K562 (cell line): ENCODE measurements at regions not wholly inside any gene's neighbourhood (a gene's known extent, or its start where the extent isn't known, plus 50 kb on each side); places are given as distances from the start of the nearest gene placed in this dataset.

Experiments used
- ATAC-seq: fragments of 200-7000 bp; cut with Tn5 transposase; 3 replicates; pipeline ENCODE4 v1.9.1; 2020; ENCODE audit warnings: moderate library complexity
- BruUV-seq: library from RNA; stranded (reverse); fragments of 400-500 nt; replicated peaks from 2 replicates; lab custom pipeline; 2021; lab: Mats Ljungman, UMichigan
- CTCF ChIA-PET: fragments of 300-600 bp; formaldehyde crosslinking; extraction: SDS; loops from one replicate; lab custom pipeline; 2021; ENCODE audit warnings: low intra/inter-chr PET ratio; lab: Yijun Ruan, JAX
- POLR2A ChIA-PET: fragments of 300-600, 350-650 bp; sonication (Branson Sonifier 250); formaldehyde crosslinking; extraction: SDS; loops from one replicate; lab custom pipeline; 2021; ENCODE audit warnings: antibody characterized with exemption, inconsistent platforms; lab: Yijun Ruan, JAX
- DNase-seq, 4 experiments: peaks; one replicate each; pipeline versions ENCODE4 v3.0.0 to v3.0.0-alpha.2; 2011 to 2018; ENCODE audit warnings: low spot score in 3 of 4, mixed read lengths in 3 of 4; ENCODE audit errors: extremely low read depth in 1 of 4
- FAIRE-seq: peaks from 2 replicates; lab custom pipeline; 2011; peaks lifted over from hg19 to GRCh38; lab: Jason Lieb, UNC
- H2AFZ ChIP-seq: 2 replicates; pipeline ENCODE4 v1.6.0; 2011; ENCODE audit warnings: low read depth, low read length, control low read depth, inconsistent platforms
- H3K27ac ChIP-seq: fragments of 200-600 bp; 3 replicates; pipeline ENCODE4 v1.8.0; 2011; ENCODE audit warnings: low read depth, mild to moderate bottlenecking, control low read depth, inconsistent platforms, low read length, moderate library complexity, mixed read lengths; ENCODE audit errors: extremely low read depth
- H3K27me3 ChIP-seq, 2 experiments: fragments of 300-600 bp in 1 of 2; 2 replicates in 1 of 2; 3 replicates in 1 of 2; pipeline versions ENCODE4 v1.6.0 to v1.8.0; 2011; ENCODE audit warnings: inconsistent platforms in 2 of 2, low read length in 2 of 2, mild to moderate bottlenecking in 1 of 2, mixed read lengths in 1 of 2, moderate library complexity in 1 of 2; ENCODE audit not compliant: control insufficient read depth in 2 of 2, insufficient read depth in 2 of 2
- H3K36me3 ChIP-seq: fragments of 300-600 bp; 3 replicates; pipeline ENCODE4 v1.8.0; 2011; ENCODE audit warnings: mild to moderate bottlenecking, low read length, inconsistent platforms; ENCODE audit not compliant: control insufficient read depth, insufficient read depth
- H3K4me1 ChIP-seq, 2 experiments: fragments of 200-600 bp in 1 of 2; replicated peaks in 1 of 2; 2 replicates in 1 of 2; 3 replicates in 1 of 2; pipeline versions ENCODE4 v1.5.1 to v1.8.0; 2011; ENCODE audit warnings: inconsistent platforms in 2 of 2, low read length in 2 of 2, mild to moderate bottlenecking in 1 of 2, mixed read lengths in 1 of 2, moderate library complexity in 1 of 2; ENCODE audit not compliant: control insufficient read depth in 2 of 2, insufficient read depth in 2 of 2
- H3K4me2 ChIP-seq: 2 replicates; pipeline ENCODE4 v1.6.1; 2011; ENCODE audit warnings: low read length, control low read depth, inconsistent platforms, mixed read lengths; ENCODE audit not compliant: insufficient read depth
- H3K4me3 ChIP-seq: fragments of 200-600 bp; sonication (generic), shearing (Covaris generic); 2 replicates; pipeline ENCODE4 v1.5.1; 2016; ENCODE audit warnings: control low read depth, inconsistent platforms
- H3K79me2 ChIP-seq: fragments of 200-600 bp; 3 replicates; pipeline ENCODE4 v1.8.0; 2011; ENCODE audit warnings: low read length, inconsistent platforms; ENCODE audit not compliant: control insufficient read depth, insufficient read depth
- H3K9ac ChIP-seq, 2 experiments: 2 replicates each; pipeline versions ENCODE4 v1.6.0 to v1.6.1; 2011; ENCODE audit warnings: low read depth in 2 of 2, low read length in 2 of 2, control low read depth in 1 of 2, inconsistent platforms in 1 of 2, mild to moderate bottlenecking in 1 of 2, mixed read lengths in 1 of 2; ENCODE audit not compliant: insufficient read depth in 1 of 2
- H3K9me1 ChIP-seq: one replicate; pipeline ENCODE4 v1.6.0; 2011; ENCODE audit warnings: inconsistent platforms, mild to moderate bottlenecking, low read length, moderate library complexity; ENCODE audit not compliant: control insufficient read depth, insufficient read depth
- H3K9me3 ChIP-seq: replicated peaks from 2 replicates; pipeline ENCODE4 v1.5.1; 2011; ENCODE audit warnings: low read depth, low read length, inconsistent platforms; ENCODE audit not compliant: control insufficient read depth, insufficient read depth
- H4K20me1 ChIP-seq: replicated peaks from 2 replicates; pipeline ENCODE4 v1.6.1; 2011; ENCODE audit warnings: low read length, inconsistent platforms, mixed read lengths; ENCODE audit not compliant: control insufficient read depth, insufficient read depth
- CBX5 ChIP-seq: IDR thresholded peaks from 2 replicates; pipeline ENCODE4 v1.6.1; 2014; ENCODE audit warnings: low read depth, borderline replicate concordance
- CCNT2 ChIP-seq: IDR thresholded peaks from 2 replicates; pipeline ENCODE4 v1.6.1; 2011; ENCODE audit warnings: borderline replicate concordance, low read depth, mild to moderate bottlenecking, moderate library complexity, mixed read lengths, low read length; ENCODE audit not compliant: insufficient read length; ENCODE audit errors: extremely low read depth
- CHD1 ChIP-seq: fragments of 200-600 bp; sonication (generic); IDR thresholded peaks from one replicate; pipeline ENCODE4 v1.6.1; 2012; ENCODE audit warnings: mild to moderate bottlenecking, moderate library complexity, low read length, inconsistent platforms
- GABPB2 ChIP-seq: fragments of 250-450 bp; sonication (Bioruptor Pico); conservative IDR thresholded peaks from 2 replicates; pipeline ENCODE4 v1.5.1; 2021; ENCODE audit warnings: mild to moderate bottlenecking
- KAT7 ChIP-seq: sonication (generic); formaldehyde crosslinking; IDR thresholded peaks from 2 replicates; pipeline ENCODE4 v1.8.0; 2022; ENCODE audit warnings: missing genetic modification reagents, mild to moderate bottlenecking, borderline replicate concordance
- MYBL2 ChIP-seq, 2 experiments: fragments of 450-650 bp in 1 of 2; sonication (generic) in 1 of 2; formaldehyde crosslinking in 1 of 2; IDR thresholded peaks; 2 replicates each; pipeline versions ENCODE4 v1.6.1 to v1.8.1; 2017 to 2022; ENCODE audit warnings: borderline replicate concordance in 1 of 2, inconsistent platforms in 1 of 2, low read depth in 1 of 2, mild to moderate bottlenecking in 1 of 2, missing genetic modification reagents in 1 of 2, moderate library complexity in 1 of 2
- NBN ChIP-seq: fragments of 450-650 bp; IDR thresholded peaks from 2 replicates; pipeline ENCODE4 v1.6.1; 2016; ENCODE audit warnings: low read depth, mild to moderate bottlenecking
- POLR2A ChIP-seq: fragments of 450-650 bp; conservative IDR thresholded peaks from 2 replicates; pipeline ENCODE4 v1.6.1; 2016
- RBM25 ChIP-seq: fragments of 200-400 bp; formaldehyde crosslinking; IDR thresholded peaks from 2 replicates; pipeline ENCODE4 v1.6.1; 2018; ENCODE audit warnings: low read length, low read depth, moderate library complexity; ENCODE audit not compliant: severe bottlenecking
- TAF7 ChIP-seq: fragments of 450-650 bp; IDR thresholded peaks from 2 replicates; pipeline ENCODE4 v1.6.1; 2016; ENCODE audit warnings: missing genetic modification characterization, missing compliant biosample characterization
- XRCC3 ChIP-seq: fragments of 450-650 bp; IDR thresholded peaks from 2 replicates; pipeline ENCODE4 v1.6.1; 2017; ENCODE audit warnings: mild to moderate bottlenecking, moderate library complexity
- ZNF143 ChIP-seq: sonication (generic); formaldehyde crosslinking; IDR thresholded peaks from 2 replicates; pipeline ENCODE4 v1.9.0; 2022; ENCODE audit warnings: mild to moderate bottlenecking, missing genetic modification reagents
- ZNF384 ChIP-seq: IDR thresholded peaks from 2 replicates; pipeline ENCODE4 v1.6.1; 2012; ENCODE audit warnings: low read depth, low read length, improper control_type of control experiment
- ZNF592 ChIP-seq: fragments of 450-650 bp; IDR thresholded peaks from 2 replicates; pipeline ENCODE4 v1.6.1; 2017; ENCODE audit warnings: antibody characterized with exemption, mild to moderate bottlenecking
- ZNF740 ChIP-seq, 3 experiments: fragments of 200-800 bp in 1 of 3; sonication (Bioruptor generic) in 1 of 3; sonication (generic) in 1 of 3; formaldehyde crosslinking in 1 of 3; IDR thresholded peaks; 2 replicates each; pipeline versions ENCODE4 v1.6.1 to v1.8.0; 2016 to 2022; ENCODE audit warnings: mild to moderate bottlenecking in 2 of 3, missing compliant biosample characterization in 2 of 3, missing genetic modification characterization in 2 of 3, missing genetic modification reagents in 1 of 3
- ZSCAN32 ChIP-seq: fragments of 450-650 bp; formaldehyde crosslinking; IDR thresholded peaks from 2 replicates; pipeline ENCODE4 v1.4.0; 2020; ENCODE audit warnings: mild to moderate bottlenecking, moderate library complexity
- WGBS: fragments of 100-300 bp; shearing (Covaris generic); methylation state at CpG from one replicate; pipeline ENCODE4 v1.1.6; 2016; ENCODE audit warnings: low coverage, mixed read lengths; ENCODE audit not compliant: insufficient coverage; ENCODE audit errors: missing lambda C conversion rate; 5-methylcytosine and 5-hydroxymethylcytosine counted together
- in situ Hi-C: fragments of 300-500 bp; cut with MboI; formaldehyde crosslinking; loops from 4 replicates; pipeline ENCODE4 v1.15.0; 2018; ENCODE audit warnings: inconsistent platforms, mixed read lengths
- intact Hi-C: fragments of 100-400 bp; cut with micrococcal nuclease; formaldehyde crosslinking; loops from 2 replicates; pipeline ENCODE4 v1.14.2; 2022
- TF ChIP-seq, protein P1 (sequence below): sonication (generic); formaldehyde crosslinking; IDR thresholded peaks from 2 replicates; pipeline ENCODE4 v1.5.0; 2020; ENCODE audit warnings: missing genetic modification reagents

DNA sequence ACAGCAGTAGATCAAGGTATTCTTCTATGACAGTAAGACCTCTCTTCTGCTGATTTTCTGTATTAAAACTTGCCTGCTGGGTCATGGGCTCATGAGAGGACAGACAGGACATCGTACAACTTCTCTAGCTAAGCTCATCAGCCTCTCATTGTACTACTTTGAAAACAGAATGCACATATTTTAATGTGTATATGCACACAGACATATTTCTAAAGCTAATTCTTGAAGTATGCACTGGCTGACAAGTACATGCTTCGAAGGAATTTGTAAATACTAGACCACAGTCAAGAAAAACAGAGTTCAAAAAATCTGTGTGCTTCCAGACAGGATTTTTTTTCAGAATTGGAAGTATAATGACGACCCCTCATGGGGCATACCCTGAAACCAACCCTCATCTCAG, 81.7 kb upstream of the CD83 start (continued):
- no peak for TF ChIP-seq ZNF592
- no peak for TF ChIP-seq MYBL2 (IDR thresholded peaks at IDR 0.05; ENCODE audit: low read depth)
- TF ChIP-seq MYBL2 (CRISPR knock-in tag; IDR thresholded peaks at IDR 0.05; ENCODE audit: borderline replicate concordance) = no peak
- TF ChIP-seq CBX5 = no peak
- TF ChIP-seq, protein P1, sequence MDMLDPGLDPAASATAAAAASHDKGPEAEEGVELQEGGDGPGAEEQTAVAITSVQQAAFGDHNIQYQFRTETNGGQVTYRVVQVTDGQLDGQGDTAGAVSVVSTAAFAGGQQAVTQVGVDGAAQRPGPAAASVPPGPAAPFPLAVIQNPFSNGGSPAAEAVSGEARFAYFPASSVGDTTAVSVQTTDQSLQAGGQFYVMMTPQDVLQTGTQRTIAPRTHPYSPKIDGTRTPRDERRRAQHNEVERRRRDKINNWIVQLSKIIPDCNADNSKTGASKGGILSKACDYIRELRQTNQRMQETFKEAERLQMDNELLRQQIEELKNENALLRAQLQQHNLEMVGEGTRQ (CRISPR knock-in tag) = no peak
- no peak for TF ChIP-seq KAT7 (CRISPR knock-in tag)

DNA sequence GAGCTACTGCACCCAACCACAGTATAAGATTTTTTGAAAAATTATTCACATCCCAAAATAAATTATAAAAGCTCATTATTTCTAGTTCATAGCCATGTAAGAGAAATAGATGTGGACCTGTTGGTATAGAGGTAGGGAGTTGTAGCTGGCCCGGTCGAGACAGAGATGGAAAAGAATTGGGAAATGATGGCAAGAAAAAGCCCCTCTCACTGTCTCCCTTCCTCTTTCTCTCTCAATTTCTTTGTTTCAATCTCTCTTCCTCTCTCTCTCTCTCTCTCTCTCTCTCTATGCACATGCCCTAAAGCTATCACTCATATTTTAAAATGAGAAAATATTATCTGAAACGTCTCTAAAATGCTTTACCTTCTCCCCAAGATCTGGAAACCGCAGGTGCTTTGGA, 80.7 kb upstream of the CD83 start:
- BruUV-seq = no TSS peak
- ChIA-PET POLR2A (interaction anchor here (0.7 to 1.4 kb wide), 7 partner anchors 10 to 1074 kb away, joined by 3 to 11 read pairs (median 4); no protein-coding TSS in a partner anchor), CTCF (no interaction called here)
- DNase-seq (no peak), ATAC-seq (no peak), FAIRE-seq (no peak)
- WGBS = 31% methylated on average over 4 of the region's 4 CpGs
- Histone ChIP-seq H3K4me2 (no peak overlapping the region), H3K79me2 (no peaks in the 10 kb centered on the region), H3K36me3 (no peaks in the 10 kb centered on the region), H3K27ac (no peak overlapping the region), H3K9me1 (no peaks in the 10 kb centered on the region), H4K20me1 (no peaks in the 10 kb centered on the region), H3K4me3 (no peak overlapping the region), H3K27me3 (no peaks in the 10 kb centered on the region), H3K4me1 (peaks cover 0 to 25% of the 10 kb centered on the region in 2 experiments; a peak in 3 of 5 replicates), H3K9ac (no peak overlapping the region), H3K9me3 (no peaks in the 10 kb centered on the region), H2AFZ (no peak overlapping the region)
- intact Hi-C loops (no loop called here), in situ Hi-C loops (no loop called here)
- TF ChIP-seq POLR2A = no peak
- no peak for TF ChIP-seq TAF7
- TF ChIP-seq ZNF143 (CRISPR knock-in tag) = no peak
- TF ChIP-seq ZNF740 (CRISPR knock-in tag; IDR thresholded peaks at IDR 0.05) = no peak
- TF ChIP-seq ZNF740 (tag; IDR thresholded peaks at IDR 0.05) = no peak
- TF ChIP-seq GABPB2 (CRISPR knock-in tag) = no peak
- TF ChIP-seq CCNT2 = no peak
- TF ChIP-seq ZNF384 = no peak
- TF ChIP-seq CHD1 = no peak
- no peak for TF ChIP-seq NBN
- TF ChIP-seq RBM25 = no peak
- no peak for TF ChIP-seq ZSCAN32 (CRISPR knock-in tag)
- no peak for TF ChIP-seq XRCC3
